GM21526 (cell line): ENCODE measurements at regions not wholly inside any gene's neighbourhood (a gene's known extent, or its start where the extent isn't known, plus 50 kb on each side); places are given as distances from the start of the nearest gene placed in this dataset.
"Not testable (repeated sequence)": the region's sequence is repeated elsewhere in the genome, so short reads cannot be mapped to it uniquely, and the experiment has no call there.

Experiments
- ATAC-seq: cut with Tn5 transposase; IDR thresholded peaks from one replicate; pipeline ENCODE4 v1.9.1; 2021; ENCODE audit warnings: moderate library complexity; ENCODE audit not compliant: unreplicated experiment, low FRiP score

DNA sequence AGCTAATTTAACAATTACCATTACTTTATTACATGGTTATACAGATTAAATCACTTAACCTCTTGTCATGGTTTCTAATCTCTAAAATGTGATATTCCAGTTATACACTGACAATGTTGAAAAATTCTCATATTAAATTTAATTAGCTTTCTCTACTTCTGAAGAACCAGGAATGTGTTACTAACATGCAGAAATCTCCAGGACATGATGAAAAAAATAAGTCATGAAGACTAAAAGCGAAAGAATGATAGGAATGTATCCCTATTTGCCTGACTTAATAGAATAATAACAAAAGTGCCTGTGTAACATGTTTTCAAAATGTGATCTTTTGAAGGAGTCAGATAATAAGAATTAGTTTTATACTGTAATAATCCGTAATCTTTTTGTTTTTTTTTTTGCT is 2823.7 kb upstream of the PCDH20 start:
- ATAC-seq, result no peak

DNA sequence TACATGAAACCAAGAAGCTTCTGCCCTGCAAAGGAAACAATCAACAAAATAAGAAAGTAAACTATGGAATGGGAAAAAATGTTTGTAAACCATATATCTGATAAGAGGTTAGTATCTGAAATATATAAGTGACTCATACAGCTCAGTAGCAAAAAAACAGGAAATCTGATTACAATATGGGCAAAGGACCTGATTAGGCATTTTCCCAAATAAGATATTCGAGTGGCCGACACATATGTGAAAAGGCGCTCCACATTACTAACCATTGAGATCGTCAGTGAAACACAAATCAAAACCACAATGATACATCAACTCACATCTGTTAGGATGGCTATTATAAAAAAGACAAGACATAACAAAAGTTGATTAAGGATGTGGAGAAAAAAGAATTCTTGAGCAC is 2818.6 kb upstream of the PCDH20 start:
- no peak for ATAC-seq

DNA sequence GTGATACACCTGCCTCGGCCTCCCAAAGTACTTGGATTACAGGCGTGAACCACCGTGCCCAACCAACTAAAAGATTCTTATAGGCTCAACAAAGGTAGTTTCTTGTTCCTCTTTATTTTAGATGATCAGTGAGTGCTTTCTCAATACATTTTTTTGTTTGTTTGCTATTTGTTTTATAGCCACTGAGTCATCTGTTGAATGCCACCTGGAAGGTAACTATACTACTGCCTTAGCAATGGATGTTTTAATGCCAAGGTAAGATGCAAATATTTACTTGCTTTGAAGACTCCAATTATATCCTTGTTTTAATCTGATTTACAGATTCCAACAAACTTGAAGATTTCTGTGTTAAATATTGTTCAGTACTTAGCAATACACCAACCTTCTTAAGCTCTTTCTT is 2807.4 kb upstream of the PCDH20 start:
- no peak for ATAC-seq

DNA sequence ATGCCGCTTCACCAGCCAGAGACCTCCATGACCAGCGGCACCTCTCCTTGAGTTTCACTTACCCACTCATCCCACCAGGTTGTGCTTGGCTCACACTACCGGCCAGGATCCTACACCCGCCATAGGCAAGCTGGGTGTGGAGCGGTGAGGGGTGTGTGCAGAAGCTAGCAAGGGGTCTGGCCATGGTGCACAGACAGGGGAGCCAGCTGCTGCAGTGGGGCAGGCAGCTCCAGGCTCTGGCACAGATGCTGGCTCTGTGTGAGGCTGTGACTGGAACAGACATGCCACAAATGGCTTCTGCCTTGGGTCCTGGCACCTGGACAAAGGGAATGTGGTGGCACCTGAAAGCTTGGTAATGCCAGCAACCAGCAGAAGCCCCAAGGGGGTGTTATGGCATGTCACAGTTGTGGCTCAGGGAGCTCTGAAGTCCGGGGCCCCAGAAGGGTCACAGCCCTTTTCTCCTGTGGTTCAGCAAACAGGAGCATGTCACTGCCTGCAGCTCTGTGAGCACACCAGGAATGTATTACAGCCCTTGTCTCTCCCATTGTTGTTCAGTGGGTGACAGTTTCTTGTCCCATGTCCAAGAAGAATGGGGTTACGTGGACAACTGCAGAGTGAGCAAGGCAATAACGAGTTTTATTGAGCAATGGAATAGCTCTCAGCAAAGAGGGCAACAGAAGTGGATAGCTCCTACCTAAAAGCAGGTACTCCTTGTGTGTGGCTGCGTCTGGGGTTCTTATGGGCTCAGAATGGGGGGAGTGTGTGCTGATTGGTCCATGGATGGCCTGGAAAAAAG is 2791.0 kb upstream of the PCDH20 start:
- ATAC-seq, result no peak

DNA sequence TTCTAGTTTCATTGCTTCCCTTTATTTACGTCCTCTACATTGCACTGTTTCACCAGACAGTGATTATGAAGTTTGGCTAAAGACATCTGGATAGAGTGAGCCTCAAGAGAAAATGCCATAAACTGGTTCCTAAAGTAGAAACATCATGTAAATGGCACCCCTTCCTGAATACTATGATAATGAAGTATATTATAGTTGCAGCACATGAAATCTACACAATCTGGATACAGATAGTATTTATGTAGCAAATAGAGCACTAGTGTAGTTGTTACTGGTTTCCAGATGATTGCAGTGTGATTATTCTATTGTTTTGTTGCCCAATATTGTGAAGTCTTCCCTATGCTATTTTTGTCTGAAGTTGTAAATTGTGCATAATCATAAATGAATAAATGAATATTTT is 2786.9 kb upstream of the PCDH20 start:
- no peak for ATAC-seq

DNA sequence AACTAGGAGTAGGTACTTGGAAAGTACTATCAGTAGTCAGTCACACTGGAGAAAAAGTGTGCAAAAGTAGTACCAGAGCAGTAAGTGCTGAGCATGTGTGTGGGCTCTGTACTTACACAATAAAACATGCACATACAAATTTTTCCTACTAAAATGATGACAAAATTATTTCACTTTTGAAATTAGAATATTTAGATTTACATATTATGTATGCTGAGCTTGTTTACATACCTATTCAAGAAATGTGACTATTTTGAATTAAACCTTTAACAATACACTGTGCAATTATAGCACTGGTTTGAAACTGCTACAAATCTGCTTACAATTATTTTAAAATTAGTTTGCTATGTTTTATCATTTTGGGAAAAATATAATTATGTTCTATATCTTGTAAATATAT is 2781.6 kb upstream of the PCDH20 start:
- ATAC-seq, result no peak

DNA sequence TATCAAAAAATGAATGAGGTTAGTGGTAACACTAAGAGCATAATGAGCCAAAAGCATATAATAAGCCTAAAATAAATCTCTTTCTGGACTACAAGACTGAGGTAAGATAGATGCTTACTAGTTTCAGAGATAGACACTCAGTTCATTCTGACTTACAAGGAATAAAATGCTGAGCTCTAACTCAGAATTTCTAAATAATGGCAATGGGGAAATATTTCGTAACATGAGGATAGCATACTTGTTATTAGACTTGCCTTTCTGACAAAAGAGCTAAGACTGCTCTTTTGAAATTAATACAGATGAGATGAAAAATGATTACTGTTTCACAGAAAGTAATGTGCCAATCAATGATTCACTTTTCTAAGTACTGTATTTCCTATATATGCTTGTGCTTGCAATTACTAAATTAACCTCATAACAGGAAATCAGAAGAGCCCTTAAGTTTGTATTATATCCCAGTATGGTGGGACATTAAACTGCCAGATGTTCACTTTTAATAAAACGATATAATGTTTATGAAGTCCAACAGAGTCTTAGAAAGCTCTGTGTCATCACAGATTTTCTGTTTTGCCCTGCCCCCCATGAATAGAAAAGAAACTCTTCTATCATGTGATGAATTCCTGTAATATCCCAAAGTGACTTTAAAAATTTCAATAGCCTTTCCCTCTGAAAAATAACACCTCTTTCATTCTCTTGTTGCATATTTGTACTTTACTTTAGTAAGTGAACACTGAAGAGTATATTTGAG is 2771.0 kb upstream of the PCDH20 start:
- ATAC-seq, result no peak

DNA sequence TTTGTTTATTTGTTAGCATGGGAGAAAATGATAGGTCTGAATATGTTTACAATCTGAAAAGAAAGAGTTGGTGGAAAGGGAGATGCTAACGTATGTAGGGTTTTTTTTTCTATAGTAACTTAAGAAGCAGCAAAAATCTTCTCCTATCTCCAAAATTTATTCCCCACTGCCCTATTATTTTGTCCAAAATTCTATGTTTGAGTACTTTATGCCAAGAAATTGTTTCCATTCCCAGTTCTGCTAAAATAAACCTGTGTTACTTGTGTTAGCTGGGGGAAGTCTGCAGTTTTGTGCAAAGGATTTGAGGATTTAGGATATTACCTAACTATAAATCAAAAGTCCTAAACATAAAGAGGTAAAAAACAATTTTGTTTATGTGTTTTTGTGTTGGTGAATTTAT is 2770.4 kb upstream of the PCDH20 start:
- no peak for ATAC-seq

DNA sequence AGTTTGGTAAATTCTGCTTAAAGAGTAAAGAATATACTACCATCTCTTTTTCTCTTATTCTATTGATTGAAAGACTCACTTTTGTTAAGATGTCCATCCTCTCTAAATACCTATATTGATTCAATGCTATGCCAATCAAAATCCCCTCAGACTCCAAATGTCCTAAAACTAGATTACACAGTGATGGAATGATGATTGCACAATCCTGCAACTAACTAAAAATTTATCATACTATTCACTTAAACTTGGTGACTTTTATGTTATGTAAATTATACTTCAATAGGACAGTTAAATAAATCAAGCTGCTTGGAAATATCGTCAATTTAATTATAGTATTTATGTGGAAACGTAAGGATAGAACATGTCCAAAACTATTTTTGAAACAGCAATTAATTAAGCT is 2765.1 kb upstream of the PCDH20 start:
- no peak for ATAC-seq

DNA sequence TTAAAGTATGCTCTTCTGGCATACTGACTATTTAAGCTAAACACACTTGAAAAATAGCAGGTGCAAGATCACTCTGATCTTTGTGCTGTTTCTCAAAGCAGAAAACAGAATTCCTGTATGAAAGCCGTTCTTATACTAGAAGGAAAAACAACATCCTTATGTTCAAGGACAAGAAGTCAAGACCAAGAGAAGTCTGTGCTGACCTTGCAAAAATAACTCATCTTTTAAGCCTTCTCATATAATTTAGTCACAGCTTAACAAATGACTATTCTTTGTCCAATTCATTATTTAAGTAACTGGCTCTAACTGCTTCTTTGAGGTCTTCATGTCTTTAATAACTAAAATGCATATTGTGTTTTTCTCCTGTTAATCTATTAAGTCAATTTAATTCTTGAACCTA is 2750.2 kb upstream of the PCDH20 start:
- ATAC-seq, result no peak

DNA sequence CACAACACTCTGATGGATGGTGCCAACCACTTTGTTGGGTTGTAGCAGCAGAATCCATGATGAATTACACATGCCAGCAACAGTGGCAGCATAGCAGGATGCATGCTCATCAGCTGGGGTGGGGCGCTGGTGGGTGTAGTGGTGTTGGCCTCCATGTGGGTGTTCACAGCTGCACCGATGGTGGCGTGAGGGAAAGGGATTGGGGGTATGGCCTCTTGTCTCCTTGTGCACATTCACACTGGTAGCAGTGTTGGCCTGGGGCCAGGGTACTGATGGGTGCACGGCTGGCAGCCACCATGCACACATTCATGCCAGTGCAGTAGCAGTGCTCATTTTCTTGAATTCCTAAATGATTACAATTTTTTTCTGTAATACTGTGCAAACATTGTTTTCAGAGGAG is 2748.8 kb upstream of the PCDH20 start:
- no peak for ATAC-seq

DNA sequence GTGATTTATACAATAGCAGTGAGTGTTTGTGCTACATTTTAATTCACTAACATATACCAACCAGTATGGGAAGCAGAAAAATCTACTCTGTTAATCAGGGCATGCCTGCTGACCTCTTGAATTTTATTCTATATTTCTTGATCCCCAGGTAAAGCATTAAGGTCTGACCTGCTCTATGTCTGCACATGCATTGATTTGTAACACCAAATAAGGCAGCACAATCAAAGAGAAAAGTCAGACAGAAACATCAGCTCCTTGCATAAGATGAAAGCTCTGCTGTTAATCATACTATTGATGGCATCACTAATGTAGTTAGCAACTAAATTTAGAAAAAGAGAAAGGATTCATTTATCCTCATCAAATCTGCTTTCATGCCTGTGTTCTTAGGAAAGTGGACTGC is 2744.8 kb upstream of the PCDH20 start:
- no peak for ATAC-seq

DNA sequence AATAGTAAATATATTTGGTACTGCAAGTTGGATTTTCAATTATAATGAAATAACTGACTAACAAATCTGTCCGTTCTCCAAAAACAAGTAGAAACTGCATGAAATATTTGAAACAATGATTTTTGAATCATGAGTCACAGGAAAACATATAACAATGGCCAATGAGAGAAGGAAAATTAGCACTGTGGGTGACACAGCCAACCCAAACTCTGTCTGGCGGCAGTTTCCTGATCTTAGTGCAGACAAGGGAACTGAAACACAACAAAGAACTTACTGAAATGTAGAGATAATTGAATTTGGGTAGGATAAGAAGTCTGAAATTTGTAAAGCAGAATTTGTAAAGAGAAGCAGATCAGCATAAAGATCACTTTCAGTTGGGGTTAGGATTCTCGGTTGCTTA is 2743.3 kb upstream of the PCDH20 start:
- no peak for ATAC-seq

DNA sequence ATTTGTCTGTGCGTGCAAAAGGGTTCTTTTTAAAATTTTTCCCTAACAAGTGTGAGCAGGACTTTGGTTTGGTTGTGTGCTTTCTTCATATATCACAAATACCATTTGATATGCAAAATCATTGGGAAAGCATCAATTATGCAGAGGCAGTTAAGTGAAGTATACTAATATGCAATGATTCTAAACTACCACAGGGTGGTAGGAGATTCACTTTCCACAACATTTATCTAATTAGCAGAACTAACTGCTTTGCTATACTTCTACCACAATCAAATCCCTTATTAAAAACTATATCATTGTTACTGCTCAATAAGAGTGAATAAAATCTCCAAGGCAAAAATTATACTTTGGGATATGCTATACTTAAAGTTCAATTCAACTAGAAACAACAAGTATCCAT is 2738.9 kb upstream of the PCDH20 start:
- ATAC-seq, result no peak

DNA sequence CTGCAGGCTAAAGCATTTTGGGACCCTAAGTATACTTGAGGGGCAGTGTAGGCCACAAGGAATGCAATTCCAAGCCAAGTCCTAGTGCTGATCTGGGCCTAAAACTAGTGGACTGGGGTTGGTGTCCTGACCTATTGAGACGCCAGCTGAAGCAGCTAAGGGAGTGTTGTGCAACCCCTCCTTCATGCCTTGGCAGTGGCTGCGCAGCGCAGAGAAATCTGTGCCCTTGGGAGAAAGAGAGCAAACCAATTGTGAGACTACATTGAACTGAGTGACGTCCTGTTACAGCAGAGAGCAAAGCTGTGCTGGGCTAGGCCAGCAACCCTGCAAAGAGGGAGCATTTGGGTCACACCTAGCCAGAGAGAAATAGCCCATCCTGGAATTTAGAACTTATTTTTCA is 2715.0 kb upstream of the PCDH20 start:
- no peak for ATAC-seq

DNA sequence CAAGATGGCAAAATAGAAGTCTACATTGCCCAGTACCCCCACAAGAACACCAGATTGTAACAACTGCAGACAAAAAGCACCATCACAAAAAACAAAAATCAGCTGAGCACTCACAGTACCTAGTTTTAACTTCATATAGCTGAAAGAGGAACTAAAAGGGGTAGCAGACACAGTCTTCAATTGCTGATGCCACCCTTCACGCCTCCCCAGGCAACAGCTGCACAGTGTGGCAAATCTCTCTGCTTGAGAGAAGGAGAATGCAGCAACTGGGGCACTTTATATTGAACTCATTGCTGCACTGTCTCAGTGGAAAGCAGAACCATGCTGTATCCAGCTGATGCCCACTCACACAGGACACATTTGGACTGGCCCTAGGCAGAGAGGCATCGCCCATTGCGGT is 2714.5 kb upstream of the PCDH20 start:
- ATAC-seq, result no peak

DNA sequence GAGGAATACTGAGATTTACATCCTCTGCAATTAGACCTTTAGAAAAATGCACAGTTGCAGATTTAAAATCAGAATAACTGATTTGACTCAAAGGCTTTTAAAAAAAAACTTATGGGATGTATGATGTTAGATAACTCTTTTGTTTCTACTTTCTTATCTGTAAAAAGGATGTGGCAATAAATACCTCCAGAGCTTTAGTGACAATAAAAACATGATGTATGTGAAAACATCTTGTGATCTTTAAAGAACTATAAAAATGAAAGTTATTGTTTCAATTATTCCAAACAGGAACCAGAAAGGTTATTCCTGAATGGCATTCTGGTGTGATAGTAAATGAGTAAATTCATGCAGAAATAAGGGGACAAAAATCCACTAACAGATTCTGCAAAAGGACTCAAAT is 2712.2 kb upstream of the PCDH20 start:
- no peak for ATAC-seq

DNA sequence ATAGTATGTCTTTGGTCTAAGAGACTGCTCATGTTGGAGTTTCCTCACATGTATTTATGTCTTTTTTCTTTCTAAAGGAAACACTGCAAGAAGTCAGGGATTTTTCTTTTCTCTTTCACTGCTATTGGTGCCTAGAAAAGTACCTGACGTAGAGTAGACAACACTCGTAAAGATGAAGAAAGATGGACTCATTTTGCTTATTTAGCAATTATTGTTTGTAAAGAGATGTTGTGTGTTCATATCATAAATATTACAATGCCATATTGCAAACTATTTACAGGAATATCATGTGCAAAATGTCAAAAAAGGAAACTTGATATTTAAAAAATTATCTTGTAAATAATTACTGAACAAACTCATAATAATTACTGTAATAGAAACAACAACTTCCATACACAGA is 2711.5 kb upstream of the PCDH20 start:
- ATAC-seq, result no peak

DNA sequence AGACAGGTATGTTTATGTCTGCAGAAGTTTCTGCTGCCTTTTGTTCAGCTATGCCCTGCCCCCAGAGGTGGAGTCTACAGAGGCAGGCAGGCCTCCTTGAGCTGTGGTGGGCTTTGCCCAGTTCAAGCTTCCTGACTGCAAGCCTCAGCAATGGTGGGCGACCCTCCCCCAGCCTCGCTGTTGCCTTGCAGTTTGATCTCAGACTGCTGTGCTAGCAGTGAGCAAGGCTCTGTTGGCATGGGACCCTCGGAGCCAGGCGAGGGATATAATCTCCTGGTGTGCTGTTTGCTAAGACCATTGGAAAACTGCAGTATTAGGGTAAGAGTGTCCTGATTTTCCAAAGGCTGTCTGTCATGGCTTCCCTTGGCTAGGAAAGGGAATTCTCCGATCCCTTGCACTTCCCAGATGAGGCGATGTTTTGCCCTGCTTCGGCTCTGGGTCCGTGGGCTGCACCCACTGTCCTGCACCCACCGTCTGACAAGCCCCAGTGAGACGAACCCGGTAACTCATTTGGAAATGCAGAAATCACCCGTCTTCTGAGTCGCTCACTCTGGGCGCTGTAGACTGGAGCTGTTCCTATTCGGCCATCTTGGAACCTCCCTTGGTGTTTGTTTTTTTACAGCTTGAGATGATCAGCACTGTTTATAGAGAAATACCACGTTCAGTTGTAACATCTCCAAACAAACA is 2705.5 kb upstream of the PCDH20 start:
- not testable (repeated sequence) for ATAC-seq

DNA sequence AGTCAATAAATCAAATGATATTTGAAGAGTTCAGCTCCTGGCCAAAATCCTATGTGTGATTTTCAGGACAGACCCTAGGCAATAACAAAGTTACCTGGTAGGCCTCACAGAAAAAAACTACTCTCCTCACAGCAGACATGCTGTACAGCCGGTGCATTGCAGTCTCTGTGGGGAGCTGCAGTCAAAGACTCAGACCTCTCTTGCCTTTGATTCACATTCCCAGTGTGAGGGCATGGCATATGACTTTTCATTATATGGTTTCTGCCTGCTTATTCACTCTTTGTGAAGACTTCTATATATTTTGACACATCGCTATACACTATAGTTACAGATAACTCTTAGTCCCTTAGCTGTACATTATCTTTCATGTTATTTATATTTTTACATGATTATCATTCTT is 2684.3 kb upstream of the PCDH20 start:
- ATAC-seq, result no peak

DNA sequence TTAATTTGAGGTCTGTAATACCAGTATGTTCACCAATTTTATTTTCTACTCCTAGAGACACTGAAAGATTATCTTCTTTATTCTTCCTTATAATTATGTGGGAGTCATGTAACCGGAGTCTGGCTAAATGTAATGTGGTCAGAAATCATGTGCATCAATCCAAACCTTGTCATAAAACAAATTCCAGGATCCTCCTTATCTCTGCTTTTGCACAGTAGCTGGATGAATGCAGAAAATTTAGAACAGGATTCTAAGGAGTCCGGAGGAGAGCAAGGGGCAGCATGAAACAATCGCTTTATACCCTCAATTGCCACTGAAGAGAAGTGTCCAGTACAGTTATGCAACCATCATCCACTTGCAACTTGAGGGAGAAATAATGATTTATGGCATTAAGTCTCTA is 2674.7 kb upstream of the PCDH20 start:
- no peak for ATAC-seq

DNA sequence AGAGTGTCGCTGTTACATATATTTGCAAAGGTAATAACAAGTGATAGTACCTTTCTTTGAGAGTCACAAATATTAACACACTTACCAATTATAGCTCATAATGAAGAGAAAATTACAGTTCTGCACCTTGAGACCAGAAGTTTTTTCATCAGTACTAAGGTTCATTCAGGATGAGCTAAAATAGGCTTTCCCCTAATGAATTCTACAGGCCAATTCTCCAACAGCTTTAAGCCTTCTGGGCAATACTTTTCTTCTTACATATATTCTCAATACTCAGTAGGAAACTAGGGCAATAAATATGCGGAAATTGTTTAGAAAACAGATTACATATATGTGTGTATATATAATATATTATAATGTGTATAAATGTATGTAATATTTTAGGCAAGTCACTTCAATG is 2672.8 kb upstream of the PCDH20 start:
- no peak for ATAC-seq
